DND-41 (cell line): ENCODE measurements at regions not wholly inside any gene's neighbourhood (a gene's known extent, or its start where the extent isn't known, plus 50 kb on each side); places are given as distances from the start of the nearest gene placed in this dataset.

ENCODE experiments used
- ATAC-seq: fragments of 200-7000 bp; cut with Tn5 transposase; 3 replicates; pipeline ENCODE4 v1.9.1; 2021; ENCODE audit warnings: low read depth; ENCODE audit not compliant: insufficient read depth
- DNase-seq: peaks from one replicate; pipeline ENCODE4 v3.0.0-alpha.2; 2020
- H2AFZ ChIP-seq: 2 replicates; pipeline ENCODE4 v1.6.0; 2012; ENCODE audit warnings: low read depth, low read length
- H3K27ac ChIP-seq: 2 replicates; pipeline ENCODE4 v1.5.1; 2012; ENCODE audit warnings: low read length, inconsistent platforms
- H3K27me3 ChIP-seq: fragments of 200-600 bp; sonication (generic); 2 replicates; pipeline ENCODE4 v1.6.0; 2012; ENCODE audit warnings: low read length, mild to moderate bottlenecking, inconsistent platforms; ENCODE audit not compliant: insufficient read depth, poor library complexity
- H3K36me3 ChIP-seq: 2 replicates; pipeline ENCODE4 v1.5.1; 2012; ENCODE audit warnings: low read length, inconsistent platforms; ENCODE audit not compliant: insufficient read depth
- H3K4me1 ChIP-seq: 2 replicates; pipeline ENCODE4 v1.5.1; 2012; ENCODE audit warnings: mild to moderate bottlenecking, low read length; ENCODE audit not compliant: insufficient read depth
- H3K4me2 ChIP-seq: 2 replicates; pipeline ENCODE4 v1.6.0; 2012; ENCODE audit warnings: mild to moderate bottlenecking, moderate library complexity, low read length, inconsistent platforms; ENCODE audit not compliant: insufficient read depth
- H3K4me3 ChIP-seq, 2 experiments: fragments of 200-600 bp in 1 of 2; shearing (Covaris generic) in 1 of 2; 2 replicates each; pipeline ENCODE4 v1.5.1; 2012 to 2016; ENCODE audit warnings: inconsistent platforms in 2 of 2, low read length in 2 of 2, mild to moderate bottlenecking in 2 of 2, low read depth in 1 of 2, moderate library complexity in 1 of 2
- H3K79me2 ChIP-seq: 2 replicates; pipeline ENCODE4 v1.6.0; 2012; ENCODE audit warnings: low read length, inconsistent platforms; ENCODE audit not compliant: insufficient read depth
- H3K9ac ChIP-seq: 2 replicates; pipeline ENCODE4 v1.6.0; 2012; ENCODE audit warnings: low read depth, mild to moderate bottlenecking, inconsistent platforms, low read length, moderate library complexity
- H3K9me3 ChIP-seq: 2 replicates; pipeline ENCODE4 v1.5.1; 2012; ENCODE audit warnings: low read length, moderate library complexity, mild to moderate bottlenecking, inconsistent platforms; ENCODE audit not compliant: insufficient read depth, severe bottlenecking
- H4K20me1 ChIP-seq: 2 replicates; pipeline ENCODE4 v1.6.0; 2012; ENCODE audit warnings: low read length; ENCODE audit not compliant: insufficient read depth
- EZH2 ChIP-seq: IDR thresholded peaks from 3 replicates; pipeline ENCODE4 v1.6.1; 2012; ENCODE audit warnings: borderline replicate concordance, low read depth, mild to moderate bottlenecking, moderate library complexity, low read length, inconsistent platforms; ENCODE audit not compliant: severe bottlenecking
- TF ChIP-seq, protein P1 (sequence below): IDR thresholded peaks from 2 replicates; pipeline ENCODE4 v1.5.1; 2012; ENCODE audit warnings: borderline replicate concordance, low read length, moderate library complexity, mild to moderate bottlenecking; ENCODE audit not compliant: poor library complexity, severe bottlenecking; ENCODE audit errors: extremely low read depth

DNA sequence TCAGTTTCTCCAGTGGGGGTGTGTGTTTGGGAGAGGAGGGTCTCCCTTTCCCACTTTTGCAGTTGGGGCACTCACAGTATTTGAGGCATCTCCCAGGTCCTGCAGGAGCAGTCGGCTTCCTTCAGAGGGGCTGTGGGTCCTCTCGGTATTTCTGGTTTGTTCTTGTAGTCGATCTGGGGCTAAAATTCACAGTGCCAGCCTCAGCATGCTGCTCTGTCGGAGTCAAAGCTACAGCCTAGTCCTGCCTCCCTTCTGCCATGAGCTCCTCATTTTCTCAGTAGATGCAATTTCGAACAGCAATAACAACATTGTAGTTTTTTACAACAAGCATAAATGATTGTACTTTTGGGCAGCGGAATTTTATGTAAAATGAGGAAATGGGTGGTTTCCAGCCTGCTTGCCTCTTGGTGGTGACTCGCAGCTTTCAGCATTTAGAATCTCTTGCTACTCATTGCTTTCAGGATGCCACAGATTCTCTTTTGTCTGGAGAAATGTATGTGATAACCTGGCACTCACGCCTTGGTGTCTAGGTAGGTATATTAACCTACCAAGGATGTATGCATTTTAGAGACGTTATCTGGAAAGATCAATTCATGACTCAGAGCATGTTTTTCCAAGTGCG, 82.4 kb upstream of the C21orf91 start:
- ATAC-seq (no peak), DNase-seq (no peak)
- no peak overlapping the region for H3K27ac ChIP-seq
- no peaks in the 10 kb centered on the region for H3K9me3 ChIP-seq
- H2AFZ ChIP-seq: no peak overlapping the region
- no peaks in the 10 kb centered on the region for H3K79me2 ChIP-seq
- no peak overlapping the region for H3K9ac ChIP-seq
- H3K27me3 ChIP-seq: no peaks in the 10 kb centered on the region
- no peaks in the 10 kb centered on the region for H3K36me3 ChIP-seq
- no peak for TF ChIP-seq EZH2
- TF ChIP-seq, protein P1, sequence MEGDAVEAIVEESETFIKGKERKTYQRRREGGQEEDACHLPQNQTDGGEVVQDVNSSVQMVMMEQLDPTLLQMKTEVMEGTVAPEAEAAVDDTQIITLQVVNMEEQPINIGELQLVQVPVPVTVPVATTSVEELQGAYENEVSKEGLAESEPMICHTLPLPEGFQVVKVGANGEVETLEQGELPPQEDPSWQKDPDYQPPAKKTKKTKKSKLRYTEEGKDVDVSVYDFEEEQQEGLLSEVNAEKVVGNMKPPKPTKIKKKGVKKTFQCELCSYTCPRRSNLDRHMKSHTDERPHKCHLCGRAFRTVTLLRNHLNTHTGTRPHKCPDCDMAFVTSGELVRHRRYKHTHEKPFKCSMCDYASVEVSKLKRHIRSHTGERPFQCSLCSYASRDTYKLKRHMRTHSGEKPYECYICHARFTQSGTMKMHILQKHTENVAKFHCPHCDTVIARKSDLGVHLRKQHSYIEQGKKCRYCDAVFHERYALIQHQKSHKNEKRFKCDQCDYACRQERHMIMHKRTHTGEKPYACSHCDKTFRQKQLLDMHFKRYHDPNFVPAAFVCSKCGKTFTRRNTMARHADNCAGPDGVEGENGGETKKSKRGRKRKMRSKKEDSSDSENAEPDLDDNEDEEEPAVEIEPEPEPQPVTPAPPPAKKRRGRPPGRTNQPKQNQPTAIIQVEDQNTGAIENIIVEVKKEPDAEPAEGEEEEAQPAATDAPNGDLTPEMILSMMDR: no peak
- no peak overlapping the region for H3K4me3 ChIP-seq
- H4K20me1 ChIP-seq: no peaks in the 10 kb centered on the region
- no peaks in the 10 kb centered on the region for H3K4me1 ChIP-seq
- H3K4me2 ChIP-seq: no peak overlapping the region

DNA sequence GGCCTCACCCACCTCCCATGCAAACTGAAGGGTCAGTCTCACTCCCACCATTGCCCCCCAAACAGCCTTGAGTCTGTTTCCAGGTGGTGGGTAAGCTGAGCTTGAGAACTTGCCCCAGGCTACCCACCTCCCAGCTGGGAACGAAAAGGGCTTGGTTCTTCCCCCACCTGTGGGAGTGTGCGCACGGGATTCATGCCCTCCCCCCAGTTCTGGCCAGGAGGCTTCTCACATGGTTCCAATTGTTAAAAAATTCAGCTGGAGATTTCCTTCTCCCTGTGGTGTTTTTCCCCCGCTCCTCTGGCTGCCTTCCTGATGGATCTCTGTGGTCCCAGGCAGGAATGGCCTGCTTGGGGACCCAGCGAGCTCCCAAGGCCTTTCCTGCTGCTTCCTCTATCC, 81.8 kb upstream of the C21orf91 start:
- H3K9me3 ChIP-seq: no peaks in the 10 kb centered on the region
- no peak overlapping the region for H2AFZ ChIP-seq
- no peaks in the 10 kb centered on the region for H3K36me3 ChIP-seq
- H3K4me2 ChIP-seq: no peak overlapping the region
- H3K9ac ChIP-seq: no peak overlapping the region
- H3K27me3 ChIP-seq: no peaks in the 10 kb centered on the region
- TF ChIP-seq EZH2: no peak
- TF ChIP-seq, protein P1: no peak
- H3K4me3 ChIP-seq: no peak overlapping the region
- H3K27ac ChIP-seq: no peak overlapping the region
- no peaks in the 10 kb centered on the region for H3K79me2 ChIP-seq
- no peaks in the 10 kb centered on the region for H3K4me1 ChIP-seq
- no peak for DNase-seq
- no peaks in the 10 kb centered on the region for H4K20me1 ChIP-seq
- no peak for ATAC-seq

DNA sequence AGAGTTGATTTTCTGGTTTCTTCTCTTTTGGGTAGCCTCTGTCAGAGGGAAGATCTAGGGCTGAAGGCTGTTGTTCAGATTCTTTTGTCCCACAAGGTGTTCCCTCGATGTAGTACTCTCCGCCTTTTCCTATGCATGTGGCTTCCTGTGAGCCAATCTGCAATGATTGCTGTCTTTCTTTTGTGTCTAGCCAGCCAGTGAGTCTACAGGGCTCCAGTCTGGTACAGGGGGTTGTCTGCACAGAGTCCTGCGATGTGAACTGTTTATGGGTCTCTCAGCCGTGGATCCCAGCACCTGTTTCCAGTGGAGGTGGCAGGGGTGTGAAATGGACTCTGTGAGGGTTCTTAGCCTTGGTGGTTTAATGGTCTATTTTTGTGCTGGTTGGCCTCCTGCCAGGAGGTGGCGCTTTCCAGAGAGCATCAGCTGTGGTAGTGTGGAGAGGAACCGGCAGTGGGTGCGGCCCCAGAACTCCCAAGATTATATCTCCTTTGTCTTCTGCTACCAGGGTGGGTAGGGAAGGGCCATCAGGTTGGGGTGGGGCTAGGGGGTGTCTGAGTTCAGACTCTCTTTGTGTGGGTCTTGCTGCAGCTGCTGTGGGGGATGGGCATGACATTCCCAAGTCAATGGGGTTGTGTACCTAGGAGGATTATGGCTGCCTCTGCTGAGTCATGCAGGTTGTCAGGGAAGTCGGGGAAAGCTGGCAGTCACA, 81.3 kb upstream of the C21orf91 start:
- Histone ChIP-seq H3K36me3 (no peaks in the 10 kb centered on the region), H3K27me3 (no peaks in the 10 kb centered on the region), H3K9ac (no peak overlapping the region), H3K27ac (no peak overlapping the region), H3K4me1 (no peaks in the 10 kb centered on the region), H2AFZ (no peak overlapping the region), H3K79me2 (no peaks in the 10 kb centered on the region), H3K4me3 (no peak overlapping the region), H3K4me2 (no peak overlapping the region), H3K9me3 (no peaks in the 10 kb centered on the region), H4K20me1 (no peaks in the 10 kb centered on the region)
- no peak for ATAC-seq
- no peak for DNase-seq
- TF ChIP-seq EZH2: no peak
- TF ChIP-seq, protein P1: peak; percentile 21
